ENCODE measurements at regions not wholly inside any gene's neighbourhood (a gene's known extent, or its start where the extent isn't known, plus 50 kb on each side); places are given as distances from the start of the nearest gene placed in this dataset.
A peak's percentile ranks its signal among the peaks of the same experiment; 100 is the strongest.
"Not testable (repeated sequence)": the region's sequence is repeated elsewhere in the genome, so short reads cannot be mapped to it uniquely, and the experiment has no call there.

DNA sequence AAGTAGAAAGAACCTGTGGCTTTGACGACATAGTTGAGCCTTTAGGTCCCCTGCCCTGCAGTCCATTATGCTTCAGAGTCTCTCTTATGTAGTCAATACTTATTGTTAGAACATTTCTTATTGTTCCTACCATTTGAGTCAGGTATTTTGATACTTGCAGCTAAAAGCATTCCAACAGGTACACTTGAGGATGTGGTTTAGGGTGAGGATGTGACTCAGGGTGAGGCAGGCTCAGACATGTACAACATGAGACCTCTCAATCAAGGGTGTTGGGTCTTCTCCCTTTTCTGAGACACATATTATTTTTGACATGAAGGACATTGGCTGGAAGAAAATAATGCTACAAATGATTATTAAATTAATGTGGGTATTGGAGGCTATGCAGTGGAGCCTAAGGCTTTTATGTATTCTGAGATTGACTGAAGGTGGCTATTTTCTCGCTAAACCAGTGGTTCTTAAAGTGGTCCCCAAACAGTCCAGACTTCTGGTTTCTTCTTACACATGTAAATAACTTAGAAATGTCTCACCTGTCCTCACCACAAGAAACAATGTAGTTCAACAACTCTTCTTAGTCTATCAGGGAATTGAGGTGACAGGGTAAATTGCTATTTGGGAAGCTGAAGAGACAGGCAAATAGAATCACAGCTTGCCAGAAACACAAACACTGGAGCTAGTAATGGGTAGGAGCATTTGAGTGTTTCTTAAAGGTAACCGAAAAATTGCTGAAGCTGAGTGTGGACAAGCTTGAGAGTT lies 135.5 kb upstream of the ZPLD1 start:
- DNase-seq (ENCODE audit: low read depth) = no peak

DNA sequence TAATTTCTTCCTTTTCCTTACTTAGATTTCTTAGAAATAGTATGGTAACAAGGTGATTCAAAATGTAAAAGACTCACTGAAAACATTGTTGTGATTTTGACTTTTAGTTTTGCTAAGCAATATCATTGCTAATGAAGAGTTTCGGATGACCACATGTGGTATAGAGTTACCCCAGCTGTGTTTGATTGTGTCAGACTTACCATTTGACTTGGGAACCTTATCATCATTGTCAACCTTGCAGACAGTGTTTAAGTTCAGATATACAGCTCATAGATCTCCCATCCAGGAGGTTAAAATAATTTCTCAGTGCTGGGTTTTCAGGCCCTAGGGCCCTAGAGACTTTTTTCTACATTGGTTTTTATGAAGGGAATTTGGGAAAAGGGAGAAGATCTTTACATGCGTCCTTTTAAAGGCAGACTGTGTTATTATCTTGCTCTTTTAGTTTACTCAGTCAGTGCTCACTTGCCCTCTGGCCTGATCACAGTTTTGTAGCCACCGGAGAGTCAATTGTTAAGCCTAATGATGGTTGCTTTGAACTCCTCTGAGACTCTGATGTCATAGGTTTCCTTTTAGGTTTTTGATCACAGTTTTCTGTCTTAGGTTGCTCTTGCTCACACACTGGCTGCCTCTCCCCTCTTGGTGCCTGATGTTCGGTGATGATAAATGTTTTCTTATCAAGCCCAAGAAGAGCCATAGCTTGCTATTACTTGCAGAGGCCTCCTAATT lies 133.5 kb upstream of the ZPLD1 start:
- DNase-seq (ENCODE audit: low read depth) = no peak

DNA sequence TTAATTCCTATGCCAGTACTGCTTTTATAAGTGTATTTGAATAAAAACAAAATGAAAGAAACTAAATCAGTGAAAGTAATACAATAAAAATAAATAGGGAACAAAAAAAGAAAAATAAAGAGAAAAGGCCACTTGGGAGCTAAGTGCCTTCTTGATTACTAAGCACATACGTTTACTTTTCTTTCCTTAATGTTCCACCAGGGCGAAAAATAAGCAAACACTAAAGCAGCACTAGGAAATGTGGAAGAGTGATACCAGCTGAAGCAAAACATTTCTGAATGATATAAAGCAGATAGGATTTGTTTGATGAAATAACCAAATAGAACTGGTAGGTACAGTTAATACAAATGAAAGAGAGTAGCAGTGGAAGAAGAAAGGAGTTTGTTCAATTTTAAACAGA lies 132.8 kb upstream of the ZPLD1 start:
- DNase-seq (ENCODE audit: low read depth) = no peak

DNA sequence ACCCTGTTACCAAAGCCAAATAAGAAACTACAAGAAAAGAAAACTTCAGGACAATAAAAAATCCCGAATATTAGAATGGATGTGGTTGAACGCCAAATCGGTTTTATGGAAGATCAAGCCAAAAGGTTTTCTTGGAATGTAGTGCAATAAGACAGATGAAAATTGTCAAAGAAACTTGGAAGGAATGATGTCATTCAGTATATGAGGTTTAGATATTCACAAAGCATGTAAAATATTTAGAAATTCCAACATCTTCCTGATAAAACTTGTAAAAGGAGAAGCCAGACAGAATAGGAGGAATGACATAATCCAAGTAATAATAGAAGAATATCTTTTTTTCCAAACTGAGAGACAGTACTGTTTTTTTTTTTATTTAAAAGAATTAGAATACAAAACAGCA lies 130.3 kb upstream of the ZPLD1 start:
- no peak for DNase-seq (ENCODE audit: low read depth)

DNA sequence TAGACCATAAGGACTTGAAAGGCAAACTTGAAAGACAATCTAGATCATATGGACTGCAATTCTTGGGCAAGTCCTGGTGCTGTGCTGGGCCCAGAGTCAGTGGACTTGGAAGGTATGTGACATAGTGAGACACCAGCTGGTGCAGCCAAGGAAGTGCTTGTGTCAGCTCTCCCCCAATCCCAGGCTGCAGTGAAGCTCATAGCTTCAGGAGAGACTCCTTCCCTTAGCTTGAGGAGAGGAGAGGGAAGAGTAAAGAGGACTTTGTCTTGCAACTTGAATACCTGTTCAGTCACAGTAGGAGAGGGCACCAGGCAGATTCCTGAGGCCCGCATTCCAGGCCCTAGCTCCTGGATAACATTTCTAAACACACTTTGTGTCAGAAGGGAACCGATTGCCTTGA lies 127.4 kb upstream of the ZPLD1 start:
- no peak for DNase-seq (ENCODE audit: low read depth)

DNA sequence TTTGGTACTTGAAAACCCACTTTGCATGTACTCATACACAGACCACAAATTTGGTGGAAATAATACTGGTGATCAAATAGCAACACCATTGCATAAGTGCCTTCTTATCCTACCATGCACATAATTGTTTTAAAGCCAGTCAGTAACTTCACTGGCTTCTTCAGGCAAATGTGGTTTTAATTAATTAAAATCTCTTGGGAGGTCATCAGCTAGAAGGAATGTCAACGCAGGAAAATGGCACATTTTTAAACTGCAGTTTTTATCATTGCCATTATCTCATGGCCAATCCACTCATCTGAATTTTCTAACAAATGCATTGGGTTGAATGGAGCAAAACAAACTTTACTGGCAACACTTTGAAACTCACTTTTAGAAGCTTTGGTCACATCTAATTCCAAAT lies 105.7 kb upstream of the ZPLD1 start:
- no peak for DNase-seq (ENCODE audit: low read depth)

DNA sequence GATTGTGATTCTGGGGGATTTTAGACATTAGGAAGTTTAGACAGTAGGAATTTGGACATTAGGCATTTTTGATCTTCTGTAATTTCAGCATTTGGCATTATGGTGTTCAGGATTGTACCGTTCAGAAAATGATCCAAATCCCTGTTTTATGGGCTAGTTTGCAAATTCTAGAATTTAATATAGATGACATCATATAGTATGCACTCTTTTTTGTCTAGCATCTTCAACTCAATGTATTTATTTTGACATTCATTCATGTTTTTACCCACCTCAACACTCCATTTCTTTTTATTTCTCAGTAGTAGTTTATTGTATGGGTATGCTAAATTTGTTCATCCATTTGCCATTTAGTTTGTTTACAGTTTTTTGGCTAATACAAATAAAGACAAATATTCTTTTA lies 105.3 kb upstream of the ZPLD1 start:
- no peak for DNase-seq (ENCODE audit: low read depth)

DNA sequence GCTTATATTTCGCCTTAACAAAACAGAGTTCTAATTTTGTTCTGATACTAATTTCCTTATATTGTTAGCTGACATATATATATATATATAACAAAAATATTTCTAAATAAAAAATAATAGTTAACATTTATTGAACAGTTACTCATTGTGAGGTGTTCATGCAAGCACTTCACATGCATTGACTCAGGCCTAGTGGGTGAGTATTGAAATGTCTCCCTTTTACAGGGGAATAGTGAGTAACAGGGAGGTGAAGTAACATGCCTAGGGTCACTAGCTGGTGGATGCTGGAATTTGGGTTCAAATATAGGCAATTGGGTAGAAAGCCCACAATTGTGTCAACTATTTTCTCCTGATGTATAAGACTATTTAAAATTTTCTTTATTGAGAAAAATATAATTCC lies 102.6 kb upstream of the ZPLD1 start:
- DNase-seq (ENCODE audit: low read depth) = no peak

DNA sequence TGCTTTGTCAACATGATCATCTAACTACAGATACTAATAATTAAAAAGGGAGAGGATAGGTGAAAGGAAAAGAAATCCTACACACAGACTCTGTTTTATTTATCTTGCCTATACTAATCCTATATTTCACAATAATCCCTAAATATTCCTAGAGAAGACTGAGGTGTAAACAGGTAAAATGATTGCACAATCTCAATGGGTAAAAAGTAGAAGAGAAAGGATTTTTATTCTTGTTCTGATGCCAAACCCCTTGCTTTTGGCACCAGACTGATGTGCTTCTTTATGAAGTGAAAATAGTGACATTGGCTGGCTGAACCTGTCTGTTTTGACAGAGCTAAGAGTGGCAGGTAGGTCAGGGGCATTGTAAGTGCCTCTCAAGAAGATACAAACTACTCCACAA lies 101.9 kb upstream of the ZPLD1 start:
- no peak for DNase-seq (ENCODE audit: low read depth)

DNA sequence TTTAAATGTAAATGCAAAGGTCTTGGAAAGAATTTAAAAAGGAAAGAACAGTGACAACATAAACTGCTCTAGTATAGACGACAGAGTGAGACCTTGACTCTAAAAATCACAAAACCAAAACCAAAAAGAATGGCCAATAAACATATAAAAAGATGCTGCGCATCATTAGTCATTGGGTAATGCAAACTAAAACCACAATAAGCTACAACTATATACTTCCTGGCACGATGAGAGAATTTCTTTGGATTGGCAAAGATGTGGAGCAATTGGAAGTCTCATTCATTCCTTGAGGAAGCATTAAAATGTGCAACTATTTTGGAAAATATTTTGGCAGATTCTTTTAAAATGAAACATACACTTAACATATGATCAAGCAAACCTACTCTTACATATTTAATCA lies 98.7 kb upstream of the ZPLD1 start:
- DNase-seq (ENCODE audit: low read depth) = no peak

DNA sequence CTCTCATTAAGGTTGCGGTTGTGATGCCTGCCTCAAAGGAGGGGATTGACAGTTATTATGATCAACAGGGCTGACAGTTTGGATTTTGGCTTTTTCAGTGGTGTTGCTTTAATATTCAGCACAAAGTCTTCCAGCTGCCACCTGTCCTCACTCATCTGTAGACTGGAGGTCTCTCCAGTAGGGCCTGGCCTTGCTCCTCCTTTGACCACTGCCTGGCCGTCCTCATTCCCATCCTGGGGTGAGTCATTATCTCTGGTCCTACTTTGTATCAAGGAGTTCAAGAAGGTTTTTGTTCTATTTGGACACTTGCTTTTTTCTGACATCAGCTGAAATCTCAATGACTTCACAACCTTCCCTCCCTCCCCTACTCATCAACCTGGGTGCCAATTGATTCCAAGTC lies 95.1 kb upstream of the ZPLD1 start:
- DNase-seq (ENCODE audit: low read depth) = peak; percentile 36

DNA sequence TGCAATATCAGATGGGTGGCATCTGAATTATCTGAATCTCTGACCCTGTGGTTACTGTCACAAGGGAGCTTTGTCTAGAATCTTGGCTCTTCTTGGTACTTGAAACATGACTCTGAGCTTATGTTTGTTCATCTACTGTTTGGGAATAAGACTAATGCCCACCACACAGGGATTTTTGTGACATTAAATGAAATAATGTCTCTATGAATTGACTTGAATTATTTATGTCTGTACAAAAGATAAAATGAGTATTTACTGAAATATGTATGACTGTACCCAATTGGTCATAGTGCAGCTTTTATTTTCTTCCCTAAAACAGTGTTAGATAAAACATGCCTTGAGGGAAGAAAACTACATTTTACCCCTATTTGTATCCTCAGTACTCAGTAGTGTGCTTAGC lies 87.9 kb upstream of the ZPLD1 start:
- DNase-seq (ENCODE audit: low read depth) = peak; percentile 57

DNA sequence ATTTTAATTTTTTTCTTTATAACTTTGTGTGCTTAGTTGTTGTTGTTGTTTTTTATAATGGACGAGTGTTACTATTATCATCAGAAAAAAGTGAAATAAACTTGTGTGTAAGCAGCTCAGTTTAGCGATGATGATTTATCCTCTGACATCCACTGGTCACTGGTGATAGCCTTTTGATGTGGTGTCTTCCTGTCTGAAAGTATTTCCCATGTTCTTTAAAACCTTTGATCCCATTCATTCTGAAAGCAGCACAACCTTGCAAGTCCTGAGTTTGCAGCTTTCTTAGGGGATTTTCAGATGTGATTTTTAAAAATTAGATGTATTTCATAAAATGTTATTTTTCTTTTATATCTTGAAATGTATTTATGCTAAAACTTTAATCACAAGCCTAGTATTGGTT lies 85.9 kb upstream of the ZPLD1 start:
- DNase-seq (ENCODE audit: low read depth) = no peak

DNA sequence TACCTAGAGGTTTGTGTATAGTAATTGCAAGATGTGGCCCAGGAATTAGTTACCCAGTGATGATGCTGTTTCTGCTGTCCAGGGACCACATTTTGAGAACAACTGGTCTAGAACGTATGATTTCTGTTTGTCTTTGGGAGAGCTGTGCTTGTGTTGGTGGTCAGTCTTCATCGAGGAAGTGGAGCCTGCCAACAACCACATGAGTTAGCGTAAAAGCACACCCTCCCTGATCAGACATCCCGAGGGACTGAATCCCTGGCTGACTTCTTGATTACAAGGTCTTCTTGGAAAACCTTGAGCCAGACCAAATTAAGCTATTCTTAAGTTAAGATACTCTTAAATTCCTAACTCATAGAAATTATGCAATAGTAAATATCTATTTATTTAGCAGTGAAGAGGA lies 81.7 kb upstream of the ZPLD1 start:
- DNase-seq (ENCODE audit: low read depth) = peak; percentile 31

DNA sequence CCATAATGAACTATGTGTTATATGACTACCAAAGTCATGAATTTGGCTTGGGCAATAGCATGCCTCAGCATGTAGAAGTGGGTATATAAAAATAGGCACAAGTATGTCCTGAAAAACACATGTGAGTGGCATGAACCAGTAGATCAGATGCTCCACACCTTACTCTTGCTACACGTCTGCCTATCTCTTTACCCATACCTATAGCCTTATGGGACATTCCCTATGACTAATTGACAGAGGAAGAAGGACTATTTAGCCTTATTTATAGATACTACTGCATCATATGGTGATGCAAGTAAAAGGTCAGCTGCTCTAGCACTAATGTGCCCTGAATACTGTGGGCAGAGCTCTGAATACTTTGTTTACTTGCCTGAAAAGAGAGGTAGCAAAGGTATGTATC lies 81.0 kb upstream of the ZPLD1 start:
- DNase-seq (ENCODE audit: low read depth) = no peak

DNA sequence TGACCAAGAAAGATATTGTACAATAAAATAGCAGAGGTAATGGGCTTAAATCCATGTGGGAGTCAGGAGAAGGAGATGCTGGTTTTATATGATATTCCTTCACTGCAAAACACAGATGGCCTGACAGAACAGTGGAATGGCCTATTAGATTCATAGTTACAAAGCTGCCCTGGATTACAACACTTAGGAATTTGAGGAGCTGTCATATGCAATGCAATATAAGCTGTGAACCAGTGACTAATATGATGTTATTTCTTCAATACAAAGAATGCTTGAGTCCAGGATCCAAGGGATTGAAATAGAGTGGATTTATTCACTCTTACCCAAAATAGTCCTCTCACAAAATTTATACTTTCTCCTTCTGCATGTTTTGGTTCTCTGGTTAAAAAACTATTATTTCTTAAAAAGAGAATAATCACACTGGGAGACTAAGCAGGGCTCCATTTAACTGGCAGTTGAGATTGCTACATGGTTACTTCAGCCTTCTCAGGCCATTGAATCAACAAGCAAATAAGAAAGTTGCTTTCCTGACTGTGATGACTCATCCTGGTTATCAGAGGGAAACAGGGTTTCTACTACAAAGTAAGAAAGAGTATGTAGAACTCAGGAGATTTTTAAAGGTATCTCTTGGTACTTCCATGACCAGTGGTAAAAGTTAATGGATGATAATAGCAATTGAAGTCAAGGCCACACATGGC lies 79.8 kb upstream of the ZPLD1 start:
- peak; percentile 37 for DNase-seq (ENCODE audit: low read depth)

DNA sequence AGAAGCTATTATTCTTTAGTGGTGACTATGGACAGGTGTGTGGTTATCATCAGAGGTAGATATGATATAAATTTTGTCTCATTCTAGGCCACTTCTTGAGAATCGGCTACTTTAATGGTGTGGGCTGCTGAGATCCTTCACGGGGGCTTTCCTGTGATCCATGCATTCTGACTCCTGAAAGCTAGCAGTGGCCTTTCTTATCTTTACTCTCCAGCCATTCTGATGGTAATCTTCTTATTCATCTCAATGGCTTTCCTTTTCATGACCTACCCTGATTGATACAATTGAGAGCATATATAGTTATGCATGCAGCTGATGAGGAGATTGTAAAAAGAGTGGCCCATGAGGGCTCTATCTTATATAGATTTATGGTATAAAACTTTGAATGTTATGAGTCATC lies 78.3 kb upstream of the ZPLD1 start:
- DNase-seq (ENCODE audit: low read depth) = no peak

DNA sequence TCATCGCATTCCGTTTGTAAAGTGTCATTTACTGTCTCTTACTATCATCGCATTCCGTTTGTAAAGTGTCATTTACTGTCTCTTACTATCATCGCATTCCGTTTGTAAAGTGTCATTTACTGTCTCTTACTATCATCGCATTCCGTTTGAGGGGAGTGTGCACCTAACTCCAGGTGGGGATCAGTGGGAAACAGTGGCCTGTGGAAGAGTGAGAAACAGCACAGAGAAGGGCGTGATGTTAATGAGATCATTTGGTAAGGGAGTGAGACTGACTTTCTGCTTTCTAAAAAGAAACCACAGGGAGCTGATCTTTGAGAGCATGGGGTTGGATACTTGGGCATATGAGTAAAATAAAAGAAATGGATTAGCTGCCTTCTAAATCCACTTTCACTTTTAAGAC lies 77.5 kb upstream of the ZPLD1 start:
- DNase-seq (ENCODE audit: low read depth) = not testable (repeated sequence)

DNA sequence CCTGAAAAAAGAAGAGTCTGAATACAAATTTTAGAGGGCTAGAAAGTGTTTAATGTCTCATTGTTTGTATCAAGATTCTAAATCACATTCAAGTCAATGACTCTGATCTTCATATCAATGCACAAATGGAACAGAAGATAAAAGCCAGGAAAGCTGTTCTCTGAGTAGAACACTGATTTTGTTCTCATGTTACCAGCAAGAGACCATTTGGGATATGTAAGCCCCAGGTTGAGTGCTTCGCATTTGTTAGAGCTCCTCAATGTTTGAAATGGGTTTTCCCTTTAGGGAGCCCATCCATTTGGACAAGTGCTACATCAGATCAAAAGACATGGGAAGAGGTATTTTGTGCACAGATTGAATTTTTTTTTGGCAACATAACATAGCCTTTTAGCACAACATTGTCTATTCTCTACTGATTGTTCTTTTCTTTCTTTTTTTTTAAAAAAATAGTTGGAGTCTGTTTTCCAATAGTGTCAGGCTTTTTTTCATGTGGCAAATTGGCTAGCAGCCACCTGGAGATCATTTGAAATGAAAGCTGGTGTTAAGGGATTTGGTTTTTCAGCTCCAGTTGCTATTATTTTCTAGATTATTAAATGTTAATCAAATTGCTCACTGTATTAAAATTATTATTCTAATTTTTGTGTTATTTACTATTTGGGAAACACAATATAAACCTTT lies 74.5 kb upstream of the ZPLD1 start:
- no peak for DNase-seq (ENCODE audit: low read depth)

DNA sequence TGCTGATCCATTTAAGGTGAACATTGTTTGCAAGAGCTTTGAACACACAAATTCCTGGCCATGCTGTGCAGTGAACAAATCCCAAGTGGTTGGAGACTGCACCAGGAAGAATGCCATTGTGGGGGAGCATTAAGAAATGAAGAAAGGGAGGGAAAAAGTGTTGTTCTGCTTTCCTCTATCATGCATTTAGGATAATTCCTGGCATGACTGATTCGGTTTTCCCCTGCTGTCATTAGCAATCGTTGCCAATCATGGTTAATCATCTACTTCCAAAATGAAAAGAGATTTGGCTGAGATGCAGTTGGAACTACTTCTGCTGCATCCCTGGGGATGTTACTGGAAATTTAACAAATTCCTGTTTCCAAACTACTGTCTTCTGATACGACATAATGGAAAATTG lies 73.7 kb upstream of the ZPLD1 start:
- DNase-seq (ENCODE audit: low read depth) = no peak

DNA sequence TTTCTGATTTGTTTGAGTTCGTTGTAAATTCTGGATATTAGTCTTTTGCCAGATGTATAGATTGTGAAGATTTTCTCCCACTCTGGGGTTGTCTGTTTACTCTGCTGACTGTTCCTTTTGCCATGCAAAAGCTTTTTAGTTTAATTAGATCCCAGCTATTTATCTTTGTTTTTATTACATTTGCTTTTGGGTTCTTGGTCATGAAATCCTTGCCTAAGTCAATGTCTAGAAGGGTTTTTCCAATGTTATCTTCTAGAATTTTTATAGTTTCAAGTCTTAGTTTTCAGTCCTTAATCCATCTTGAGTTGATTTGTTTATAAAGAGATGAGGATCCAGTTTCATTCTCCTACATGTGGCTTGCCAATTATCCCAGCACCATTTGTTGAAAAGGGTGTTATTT lies 68.7 kb upstream of the ZPLD1 start:
- not testable (repeated sequence) for DNase-seq (ENCODE audit: low read depth)

Data from myocyte (in vitro differentiated cells).